H9 (cell line): ENCODE measurements at regions not wholly inside any gene's neighbourhood (a gene's known extent, or its start where the extent isn't known, plus 50 kb on each side); places are given as distances from the start of the nearest gene placed in this dataset.

Source experiments
- DNase-seq: peaks from one replicate; pipeline ENCODE4 v3.0.0-alpha.2; 2017
- H2AFZ ChIP-seq: one replicate; pipeline ENCODE4 v1.6.1; 2013; ENCODE audit warnings: mild to moderate bottlenecking, low read length, control low read depth, moderate library complexity
- H2AK5ac ChIP-seq: 2 replicates; pipeline ENCODE4 v1.6.1; 2013; ENCODE audit warnings: low read length, control low read depth, mixed read lengths; ENCODE audit not compliant: insufficient read length
- H2BK120ac ChIP-seq: one replicate; pipeline ENCODE4 v1.6.1; 2013; ENCODE audit warnings: low read depth, mild to moderate bottlenecking, low read length, control low read depth, inconsistent platforms; ENCODE audit not compliant: poor library complexity, severe bottlenecking
- H2BK12ac ChIP-seq: 2 replicates; pipeline ENCODE4 v1.6.1; 2013; ENCODE audit warnings: low read length, control low read depth, mixed read lengths, low read depth; ENCODE audit not compliant: insufficient read length
- H2BK15ac ChIP-seq: 2 replicates; pipeline ENCODE4 v1.6.1; 2013; ENCODE audit warnings: low read depth, low read length, control low read depth
- H2BK20ac ChIP-seq: one replicate; pipeline ENCODE4 v1.6.1; 2013; ENCODE audit warnings: low read depth, mild to moderate bottlenecking, low read length, control low read depth, inconsistent platforms; ENCODE audit not compliant: poor library complexity, severe bottlenecking
- H2BK5ac ChIP-seq: 2 replicates; pipeline ENCODE4 v1.6.1; 2013; ENCODE audit warnings: low read length, control low read depth, mixed read lengths; ENCODE audit not compliant: insufficient read length
- H3K14ac ChIP-seq: 2 replicates; pipeline ENCODE4 v1.6.1; 2013; ENCODE audit warnings: low read length, control low read depth; ENCODE audit not compliant: insufficient read depth
- H3K18ac ChIP-seq: 2 replicates; pipeline ENCODE4 v1.6.1; 2013; ENCODE audit warnings: low read depth, mild to moderate bottlenecking, mixed read lengths, low read length, control low read depth; ENCODE audit not compliant: insufficient read length
- H3K23ac ChIP-seq: 2 replicates; pipeline ENCODE4 v1.6.1; 2013; ENCODE audit warnings: low read length, control low read depth, mixed read lengths, low read depth; ENCODE audit not compliant: insufficient read length
- H3K23me2 ChIP-seq: 2 replicates; pipeline ENCODE4 v1.6.1; 2013; ENCODE audit warnings: low read depth, mild to moderate bottlenecking, mixed read lengths, low read length, control low read depth; ENCODE audit not compliant: insufficient read length, poor library complexity, severe bottlenecking
- H3K27ac ChIP-seq: 2 replicates; pipeline ENCODE4 v1.5.1; 2013; ENCODE audit warnings: low read length, control low read depth, mixed read lengths, low read depth; ENCODE audit not compliant: insufficient read length
- H3K27me3 ChIP-seq: 2 replicates; pipeline ENCODE4 v1.6.1; 2013; ENCODE audit warnings: low read length, control low read depth, inconsistent platforms; ENCODE audit not compliant: insufficient read depth
- H3K4ac ChIP-seq: 2 replicates; pipeline ENCODE4 v1.6.1; 2013; ENCODE audit warnings: low read depth, mild to moderate bottlenecking, control low read depth, inconsistent platforms, low read length, moderate library complexity
- H3K4me1 ChIP-seq: 2 replicates; pipeline ENCODE4 v1.6.1; 2013; ENCODE audit warnings: low read length, control low read depth, inconsistent platforms; ENCODE audit not compliant: insufficient read depth
- H3K4me2 ChIP-seq: 2 replicates; pipeline ENCODE4 v1.6.1; 2013; ENCODE audit warnings: low read length, control low read depth, mixed read lengths; ENCODE audit not compliant: insufficient read length, insufficient read depth
- H3K56ac ChIP-seq: 2 replicates; pipeline ENCODE4 v1.6.1; 2013; ENCODE audit warnings: low read depth, mild to moderate bottlenecking, mixed read lengths, low read length, control low read depth; ENCODE audit not compliant: insufficient read length
- H3K79me1 ChIP-seq: 2 replicates; pipeline ENCODE4 v1.6.1; 2013; ENCODE audit warnings: low read depth, mild to moderate bottlenecking, moderate library complexity, low read length, control low read depth, inconsistent platforms; ENCODE audit not compliant: insufficient read depth, poor library complexity, severe bottlenecking
- H3K79me2 ChIP-seq: 2 replicates; pipeline ENCODE4 v1.6.1; 2013; ENCODE audit warnings: low read length, control low read depth, inconsistent platforms; ENCODE audit not compliant: insufficient read depth
- H3K9ac ChIP-seq: 2 replicates; pipeline ENCODE4 v1.6.1; 2013; ENCODE audit warnings: low read length, control low read depth, mixed read lengths; ENCODE audit not compliant: insufficient read length; ENCODE audit errors: extremely low read depth
- H3K9me3 ChIP-seq: one replicate; pipeline ENCODE4 v1.6.1; 2013; ENCODE audit warnings: low read depth, low read length, inconsistent platforms; ENCODE audit not compliant: control insufficient read depth
- H3T11ph ChIP-seq: one replicate; pipeline ENCODE4 v1.6.1; 2013; ENCODE audit warnings: mild to moderate bottlenecking, low read length, control low read depth, inconsistent platforms
- H4K20me1 ChIP-seq: one replicate; pipeline ENCODE4 v1.6.1; 2013; ENCODE audit not compliant: control insufficient read depth, insufficient read length, insufficient read depth
- H4K5ac ChIP-seq: 2 replicates; pipeline ENCODE4 v1.6.1; 2013; ENCODE audit warnings: low read depth, mild to moderate bottlenecking, mixed read lengths, low read length, control low read depth; ENCODE audit not compliant: insufficient read length
- H4K8ac ChIP-seq: replicated peaks from 2 replicates; pipeline ENCODE4 v1.6.1; 2013; ENCODE audit warnings: low read length, control low read depth, mixed read lengths, low read depth; ENCODE audit not compliant: insufficient read length
- H4K91ac ChIP-seq: 2 replicates; pipeline ENCODE4 v1.6.1; 2013; ENCODE audit warnings: low read depth, mild to moderate bottlenecking, moderate library complexity, mixed read lengths, low read length, control low read depth; ENCODE audit not compliant: insufficient read length
- H3K27ac Mint-ChIP-seq, 3 experiments: 2 replicates in 2 of 3; 3 replicates in 1 of 3; pipeline ENCODE4 v1.8.0; 2020 to 2021; ENCODE audit warnings: mixed read lengths in 3 of 3, mild to moderate bottlenecking in 1 of 3, moderate library complexity in 1 of 3
- H3K27me3 Mint-ChIP-seq: 2 replicates; pipeline ENCODE4 v1.8.0; 2021; ENCODE audit warnings: low read depth, mild to moderate bottlenecking, moderate library complexity, mixed read lengths
- H3K36me3 Mint-ChIP-seq, 3 experiments: 2 replicates in 2 of 3; 3 replicates in 1 of 3; pipeline ENCODE4 v1.8.0; 2020 to 2021; ENCODE audit warnings: low read depth in 3 of 3, mixed read lengths in 3 of 3; ENCODE audit not compliant: insufficient read depth in 1 of 3
- H3K4me1 Mint-ChIP-seq, 2 experiments: 2 replicates each; pipeline ENCODE4 v1.8.0; 2020; ENCODE audit warnings: mixed read lengths in 2 of 2
- H3K4me3 Mint-ChIP-seq, 2 experiments: 2 replicates in 1 of 2; 3 replicates in 1 of 2; pipeline ENCODE4 v1.8.0; 2020 to 2021; ENCODE audit warnings: mild to moderate bottlenecking in 2 of 2, mixed read lengths in 2 of 2, moderate library complexity in 1 of 2
- H3K9me3 Mint-ChIP-seq, 2 experiments: 2 replicates in 1 of 2; 3 replicates in 1 of 2; pipeline ENCODE4 v1.8.0; 2020; ENCODE audit warnings: mild to moderate bottlenecking in 2 of 2, mixed read lengths in 2 of 2, moderate library complexity in 1 of 2
- CTCF ChIP-seq: fragments of 200-600 bp; sonication (generic); conservative IDR thresholded peaks from 3 replicates; pipeline ENCODE4 v1.8.0; 2021; ENCODE audit warnings: antibody characterized with exemption, mild to moderate bottlenecking
- WGBS: extraction: QIAGEN DNeasy Blood & Tissue Kit; methylation state at CpG from one replicate; pipeline ENCODE4 v1.1.7; 2013; ENCODE audit warnings: missing lambda C conversion rate, low lambda C conversion rate, mixed read lengths; ENCODE audit not compliant: insufficient read length; ENCODE audit errors: extremely low coverage; 5-methylcytosine and 5-hydroxymethylcytosine counted together

GRCh38 chr1:30295674-30296073, 427.7 kb downstream of the MATN1 start:
- Histone ChIP-seq H3K4ac (no peak overlapping the region), H3K9ac (no peak overlapping the region), H4K20me1 (no peaks in the 10 kb centered on the region), H2BK20ac (no peak overlapping the region), H4K8ac (no peak overlapping the region), H2BK15ac (no peak overlapping the region), H3K56ac (no peak overlapping the region), H2AFZ (no peak overlapping the region), H3K4me1 (no peaks in the 10 kb centered on the region), H3K79me2 (no peaks in the 10 kb centered on the region), H3K23ac (no peak overlapping the region), H3T11ph (no peak overlapping the region), H3K27ac (no peak overlapping the region), H3K4me2 (no peak overlapping the region), H2BK5ac (no peak overlapping the region), H3K18ac (no peak overlapping the region), H4K5ac (no peak overlapping the region), H3K9me3 (peaks cover 8% of the 10 kb centered on the region), H3K79me1 (no peaks in the 10 kb centered on the region), H3K14ac (no peak overlapping the region), H4K91ac (no peak overlapping the region), H2AK5ac (no peak overlapping the region), H3K23me2 (no peaks in the 10 kb centered on the region), H3K27me3 (no peaks in the 10 kb centered on the region), H2BK12ac (no peak overlapping the region), H2BK120ac (no peak overlapping the region)
- no CpG with 5 or more reads among the region's 4 CpGs for WGBS
- Mint-ChIP-seq H3K36me3 (peaks cover 0 to 5% (median 4%) of the 10 kb centered on the region in 3 experiments; a peak in 5 of 7 replicates), H3K9me3 (peaks cover 20 to 24% of the 10 kb centered on the region in 2 experiments), H3K4me1 (0 out of 4 replicates have a peak, but pooled peaks cover 0 to under 1% of the 10 kb centered on the region in 2 experiments), H3K4me3 (no peak overlapping the region), H3K27ac (no peak overlapping the region; a peak in 1 of 7 replicates), H3K27me3 (peaks cover 9% of the 10 kb centered on the region)
- DNase-seq: no peak
- no peak for TF ChIP-seq CTCF
